Fibroblast of upper back skin (primary cell): ENCODE measurements at regions not wholly inside any gene's neighbourhood (a gene's known extent, or its start where the extent isn't known, plus 50 kb on each side); places are given as distances from the start of the nearest gene placed in this dataset.
"Not testable (repeated sequence)": the region's sequence is repeated elsewhere in the genome, so short reads cannot be mapped to it uniquely, and the experiment has no call there.

Source experiments
- DNase-seq: peaks from one replicate; pipeline ENCODE4 v3.0.0-alpha.2; 2013

GRCh38 chr1:149234926-149235914, 131.9 kb upstream of the NBPF9 start:
- DNase-seq, result not testable (repeated sequence)

DNA sequence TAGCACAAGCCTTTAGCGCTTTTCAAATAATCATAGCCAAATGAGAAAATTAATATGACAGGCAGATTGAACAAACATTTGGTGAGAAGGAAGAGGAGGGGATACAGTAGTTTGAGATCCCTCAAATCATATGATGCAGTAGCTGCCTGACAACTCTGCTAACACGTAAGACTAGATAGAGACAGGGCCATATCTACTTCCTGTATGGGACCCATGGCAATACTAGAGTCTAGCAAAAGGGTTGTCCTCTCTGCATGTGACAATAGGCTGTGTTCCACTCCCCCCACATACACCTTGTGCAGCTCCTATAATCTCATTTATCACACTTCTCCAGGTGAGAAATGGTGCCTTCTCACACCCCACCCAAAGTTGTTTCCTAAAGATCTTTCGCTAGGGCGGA, 134.2 kb upstream of the NBPF9 start:
- DNase-seq, result not testable (repeated sequence)

- DNase-seq, result not testable (repeated sequence)
These were observed 136.7 kb upstream of the NBPF9 start for GRCh38 chr1:149239897-149240508.

- DNase-seq, result not testable (repeated sequence)
These were observed 137.2 kb upstream of the NBPF9 start for GRCh38 chr1:149240530-149240929.

DNA sequence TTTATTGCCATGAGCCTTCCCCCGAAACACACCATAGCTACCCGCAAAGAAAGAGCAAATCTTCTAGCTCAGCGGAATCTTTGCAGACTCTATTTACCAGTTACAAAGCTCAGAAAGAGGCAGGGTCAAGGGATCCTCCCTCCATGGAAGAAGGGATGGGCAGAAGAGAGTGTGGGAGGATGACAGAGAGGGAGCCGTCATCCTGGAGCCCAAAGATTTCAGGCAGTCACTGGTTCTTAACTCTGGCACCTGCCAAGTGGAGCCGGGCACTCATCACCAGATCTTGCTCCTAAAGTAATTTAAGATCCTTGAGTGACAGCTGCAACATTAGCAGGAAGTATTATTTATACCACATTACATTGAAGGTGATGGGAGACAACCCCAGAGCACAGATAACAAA, 137.9 kb upstream of the NBPF9 start:
- not testable (repeated sequence) for DNase-seq

DNA sequence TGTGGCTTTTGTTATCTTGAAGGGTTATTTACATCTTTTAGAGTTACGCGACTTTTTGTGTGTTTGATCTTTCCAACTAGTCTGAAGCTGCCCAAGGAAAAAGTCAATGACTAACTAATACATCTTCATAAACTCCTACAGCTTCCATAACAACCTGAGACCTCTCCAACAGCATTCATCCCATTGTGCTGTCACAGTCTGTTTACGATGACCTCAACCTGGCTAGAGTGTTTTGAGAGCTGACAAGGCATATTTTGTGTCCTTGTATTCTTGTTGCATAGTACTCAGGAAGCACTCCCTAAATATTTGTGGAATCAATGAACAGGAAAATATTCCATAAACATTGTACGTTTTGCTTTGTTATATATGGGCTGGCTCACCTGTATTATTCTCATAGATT, 140.2 kb upstream of the NBPF9 start:
- not testable (repeated sequence) for DNase-seq

DNA sequence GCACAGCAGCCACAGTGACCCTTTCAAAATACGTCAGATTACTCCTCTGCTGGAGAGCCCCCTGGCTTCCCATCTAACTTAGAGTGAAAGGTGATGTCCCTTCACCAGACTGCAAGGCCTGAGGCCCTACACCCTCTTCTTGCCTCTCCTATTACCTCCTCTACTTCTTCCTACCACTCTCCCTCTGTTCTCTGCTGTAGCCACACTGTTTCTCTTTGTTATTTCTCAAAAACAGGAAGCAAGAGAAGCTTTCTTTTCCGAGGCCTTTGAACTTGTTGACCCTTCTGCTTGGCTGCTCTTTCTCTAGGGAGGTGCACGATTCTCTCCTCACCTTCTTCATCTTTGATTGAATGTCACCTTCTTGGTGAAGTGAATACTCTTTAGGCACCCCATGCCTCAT, 141.3 kb upstream of the NBPF9 start:
- DNase-seq, result not testable (repeated sequence)

- DNase-seq, result not testable (repeated sequence)
These were observed 142.9 kb upstream of the NBPF9 start for GRCh38 chr1:149246212-149246611.

GRCh38 chr1:149248610-149249009, 145.3 kb upstream of the NBPF9 start:
- DNase-seq, result not testable (repeated sequence)

GRCh38 chr1:149249850-149250467, 146.6 kb upstream of the NBPF9 start:
- not testable (repeated sequence) for DNase-seq

- DNase-seq, result not testable (repeated sequence)
These were observed 151.8 kb upstream of the NBPF9 start for GRCh38 chr1:149254894-149255847.

- not testable (repeated sequence) for DNase-seq
These were observed 156.9 kb upstream of the NBPF9 start for GRCh38 chr1:149260284-149260683.

GRCh38 chr1:149260736-149261340, 157.5 kb upstream of the NBPF9 start:
- not testable (repeated sequence) for DNase-seq

DNA sequence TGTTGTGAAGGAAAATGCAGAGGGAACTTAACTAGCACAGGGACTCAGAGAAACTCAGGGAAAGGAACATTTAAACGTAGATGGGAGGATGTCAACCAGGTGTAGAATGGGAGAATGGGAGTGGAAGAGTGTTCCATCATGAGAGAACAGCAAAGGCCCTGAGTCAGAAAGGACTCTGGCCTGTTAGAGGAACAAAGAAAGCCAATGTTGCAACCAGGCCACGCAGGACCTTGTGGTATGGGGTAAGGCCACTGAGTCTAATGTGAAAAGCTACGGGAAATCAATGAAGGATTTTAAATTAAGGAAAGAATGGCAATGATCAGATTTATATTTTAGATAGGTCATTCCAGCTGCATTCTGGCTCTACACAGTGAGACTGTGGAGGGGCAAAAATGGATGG, 163.9 kb upstream of the NBPF9 start:
- DNase-seq, result not testable (repeated sequence)

DNA sequence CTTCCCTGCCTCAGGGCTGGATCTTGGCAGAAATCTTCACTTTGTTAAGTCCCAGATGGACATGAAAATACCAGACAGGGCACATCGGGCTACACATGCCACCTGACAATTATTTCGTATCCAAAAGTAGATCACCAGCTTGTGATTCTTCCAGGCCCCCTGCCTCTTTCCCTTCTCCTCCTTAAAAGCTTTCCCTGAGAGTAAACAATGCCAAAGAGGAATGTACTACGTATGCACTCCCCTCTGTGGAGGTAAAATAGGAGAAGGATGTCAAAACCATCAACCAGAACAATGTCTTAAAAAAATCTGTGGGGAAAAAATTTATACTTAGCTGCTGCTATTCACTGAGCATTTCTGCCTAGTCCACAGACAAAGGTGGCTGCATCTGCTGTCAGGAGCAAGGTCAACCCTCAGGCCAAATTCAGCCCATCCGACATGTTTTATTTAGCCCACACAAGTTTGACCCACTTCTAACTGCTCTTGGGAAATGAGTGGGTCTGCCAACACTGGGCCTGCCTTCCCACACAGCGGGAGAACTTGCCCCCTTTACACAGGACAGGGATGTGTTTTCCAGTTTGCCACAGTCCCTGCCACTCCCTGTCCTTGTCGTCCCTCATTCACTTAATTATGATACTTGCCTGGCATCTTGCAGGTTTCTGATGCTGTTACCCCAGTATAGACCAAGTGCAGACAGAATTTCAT, 165.8 kb upstream of the NBPF9 start:
- not testable (repeated sequence) for DNase-seq

DNA sequence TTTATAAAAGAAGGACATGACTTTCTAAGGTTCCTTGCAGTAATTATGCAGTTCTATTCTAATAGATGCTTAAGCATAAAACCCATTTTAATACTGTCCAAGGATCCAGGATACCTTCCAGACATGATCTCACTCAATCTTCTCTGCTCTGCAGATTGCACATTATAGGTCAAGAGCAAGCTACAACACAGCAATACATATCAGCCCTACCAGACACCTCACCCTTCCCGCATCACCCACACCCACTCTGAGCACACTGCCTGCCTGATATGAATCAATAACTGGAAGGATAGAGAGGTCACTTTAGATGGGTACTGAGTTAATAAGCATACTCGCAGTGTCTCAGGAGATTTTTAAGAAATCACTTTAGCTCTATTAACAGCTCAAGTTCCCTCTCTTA, 166.5 kb upstream of the NBPF9 start:
- not testable (repeated sequence) for DNase-seq

DNA sequence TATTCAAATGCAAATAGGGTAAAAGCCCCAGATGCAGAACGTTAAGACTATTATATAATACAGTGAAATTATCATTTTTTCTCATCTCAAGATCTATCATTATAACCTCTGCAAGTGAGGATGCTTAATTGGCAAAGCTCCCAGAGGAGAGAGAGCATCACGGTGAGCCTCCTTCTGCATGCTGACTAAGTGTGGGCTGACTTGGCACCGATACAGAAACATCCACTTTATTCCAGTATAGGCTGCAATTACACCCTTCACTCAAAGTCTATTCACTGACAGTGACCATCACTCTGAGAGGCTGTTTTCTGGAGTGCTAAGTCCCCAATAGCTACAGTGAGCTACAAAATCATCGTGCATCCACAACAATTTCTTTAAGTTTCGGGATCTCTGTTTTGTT, 171.1 kb upstream of the NBPF9 start:
- DNase-seq, result not testable (repeated sequence)

- not testable (repeated sequence) for DNase-seq
These were observed 172.5 kb upstream of the NBPF9 start for GRCh38 chr1:149275802-149276201.

DNA sequence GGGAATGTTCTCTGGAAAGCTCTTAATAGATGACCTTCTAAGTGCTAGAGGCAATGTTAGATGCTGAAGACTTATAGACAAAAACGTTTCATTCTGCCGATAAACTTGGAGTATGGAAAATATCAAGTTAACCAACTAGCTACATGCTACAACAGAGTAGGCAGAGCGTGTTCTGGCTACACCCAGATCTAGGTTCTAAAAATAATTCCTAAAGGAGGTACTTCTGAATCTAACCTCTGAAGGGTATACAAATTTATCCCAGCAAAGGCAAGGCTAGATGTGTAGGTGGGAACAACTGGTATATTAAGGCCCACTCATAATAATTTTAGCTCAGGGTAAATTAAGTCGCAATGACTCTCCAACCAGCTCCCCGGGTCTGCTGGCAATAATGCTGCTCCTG, 173.1 kb upstream of the NBPF9 start:
- not testable (repeated sequence) for DNase-seq

- DNase-seq, result not testable (repeated sequence)
These were observed 174.8 kb upstream of the NBPF9 start for GRCh38 chr1:149278156-149278555.

- DNase-seq, result not testable (repeated sequence)
These were observed 175.7 kb upstream of the NBPF9 start for GRCh38 chr1:149279015-149279414.
